Esophagus muscularis mucosa (tissue), 4 donors: ENCODE measurements at regions not wholly inside any gene's neighbourhood (a gene's known extent, or its start where the extent isn't known, plus 50 kb on each side); places are given as distances from the start of the nearest gene placed in this dataset.

Experiments
- DNase-seq: peaks from one replicate; pipeline ENCODE4 v3.0.0-alpha.2; 2017; ENCODE audit errors: extremely low spot score
- H3K27ac ChIP-seq, 4 donors: fragments of 200-600 bp; sonication (generic); replicated peaks in 1 of 4; 1 replicate in 3 of 4; 2 replicates in 1 of 4; pipeline ENCODE4 v1.5.1; 2016 to 2019; ENCODE audit warnings: mild to moderate bottlenecking in 1 of 4
- H3K27me3 ChIP-seq, 4 donors: fragments of 200-600 bp; sonication (generic); one replicate each; pipeline versions ENCODE4 v1.5.1 to v1.6.0; 2016 to 2019
- H3K36me3 ChIP-seq, 4 donors: fragments of 200-600 bp; sonication (generic); one replicate each; pipeline ENCODE4 v1.5.1; 2016 to 2019
- H3K4me1 ChIP-seq, 4 donors: fragments of 200-600 bp; sonication (generic); one replicate each; pipeline ENCODE4 v1.5.1; 2016 to 2019
- H3K4me3 ChIP-seq, 4 donors: fragments of 200-600 bp; sonication (generic); 1 replicate in 2 of 4; 2 replicates in 2 of 4; pipeline ENCODE4 v1.5.1; 2016 to 2019; ENCODE audit warnings: mild to moderate bottlenecking in 4 of 4, moderate library complexity in 1 of 4
- H3K9me3 ChIP-seq, 4 donors: fragments of 200-600 bp; sonication (generic); 1 replicate in 3 of 4; 2 replicates in 1 of 4; pipeline ENCODE4 v1.5.1; 2016 to 2019
- EP300 ChIP-seq: sonication (generic); formaldehyde crosslinking; IDR thresholded peaks from one replicate; pipeline ENCODE4 v1.6.1; 2017; ENCODE audit warnings: antibody characterized with exemption
- POLR2A ChIP-seq: fragments of 450-650 bp; IDR thresholded peaks from one replicate; pipeline ENCODE4 v1.6.1; 2017; ENCODE audit warnings: antibody characterized with exemption, moderate library complexity, mild to moderate bottlenecking, low read depth
- POLR2AphosphoS5 ChIP-seq, 2 donors: sonication (generic); formaldehyde crosslinking; IDR thresholded peaks; one replicate each; pipeline ENCODE4 v1.6.1; 2017; ENCODE audit warnings: antibody characterized with exemption in 2 of 2
- WGBS: methylation state at CpG from one replicate; pipeline ENCODE4 v1.1.5; 2018; 5-methylcytosine and 5-hydroxymethylcytosine counted together
- intact Hi-C: fragments of 100-400 bp; cut with DNase I; formaldehyde crosslinking; loops from one replicate; pipeline ENCODE4 v1.15.1; 2023
- TF ChIP-seq, protein P1 (sequence below), 3 experiments: fragments of 200-600 bp in 2 of 3; fragments of 450-650 bp in 1 of 3; sonication (generic) in 2 of 3; IDR thresholded peaks; one replicate each; pipeline ENCODE4 v1.5.1; 2017 to 2019; ENCODE audit warnings: antibody characterized with exemption in 3 of 3, mild to moderate bottlenecking in 2 of 3, moderate library complexity in 1 of 3

DNA sequence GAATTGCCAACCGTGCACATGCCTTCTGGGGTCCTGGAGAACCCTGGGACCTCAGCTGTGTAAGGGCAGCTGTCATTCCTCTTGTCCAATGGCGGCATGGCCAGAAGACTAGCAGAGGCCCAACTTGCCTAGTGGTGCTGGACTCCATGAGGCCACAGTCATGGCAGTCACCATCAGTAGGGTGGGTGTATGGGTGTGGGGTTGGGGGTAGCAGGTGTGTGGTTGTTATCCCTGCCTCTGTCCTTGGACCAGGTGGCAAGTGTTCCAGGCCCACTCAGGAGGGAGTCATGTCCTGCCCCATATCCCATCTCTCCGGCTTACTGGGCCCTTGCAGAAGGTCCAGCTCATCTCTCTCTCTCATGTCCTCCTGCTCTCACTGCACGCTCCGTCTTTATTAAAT is 1596.2 kb downstream of the MRPL39 start:
- 83% methylated on average over 4 of the region's 5 CpGs for WGBS
- Histone ChIP-seq H3K4me3 (no peak overlapping the region), H3K27me3 (no peaks in the 10 kb centered on the region), H3K27ac (no peak overlapping the region), H3K9me3 (no peaks in the 10 kb centered on the region), H3K4me1 (no peaks in the 10 kb centered on the region), H3K36me3 (no peaks in the 10 kb centered on the region)
- intact Hi-C loops, result no loop called here
- TF ChIP-seq, protein P1, sequence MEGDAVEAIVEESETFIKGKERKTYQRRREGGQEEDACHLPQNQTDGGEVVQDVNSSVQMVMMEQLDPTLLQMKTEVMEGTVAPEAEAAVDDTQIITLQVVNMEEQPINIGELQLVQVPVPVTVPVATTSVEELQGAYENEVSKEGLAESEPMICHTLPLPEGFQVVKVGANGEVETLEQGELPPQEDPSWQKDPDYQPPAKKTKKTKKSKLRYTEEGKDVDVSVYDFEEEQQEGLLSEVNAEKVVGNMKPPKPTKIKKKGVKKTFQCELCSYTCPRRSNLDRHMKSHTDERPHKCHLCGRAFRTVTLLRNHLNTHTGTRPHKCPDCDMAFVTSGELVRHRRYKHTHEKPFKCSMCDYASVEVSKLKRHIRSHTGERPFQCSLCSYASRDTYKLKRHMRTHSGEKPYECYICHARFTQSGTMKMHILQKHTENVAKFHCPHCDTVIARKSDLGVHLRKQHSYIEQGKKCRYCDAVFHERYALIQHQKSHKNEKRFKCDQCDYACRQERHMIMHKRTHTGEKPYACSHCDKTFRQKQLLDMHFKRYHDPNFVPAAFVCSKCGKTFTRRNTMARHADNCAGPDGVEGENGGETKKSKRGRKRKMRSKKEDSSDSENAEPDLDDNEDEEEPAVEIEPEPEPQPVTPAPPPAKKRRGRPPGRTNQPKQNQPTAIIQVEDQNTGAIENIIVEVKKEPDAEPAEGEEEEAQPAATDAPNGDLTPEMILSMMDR (IDR thresholded peaks at IDR 0.05), result no peak
- TF ChIP-seq POLR2A (no peak), POLR2AphosphoS5 (IDR thresholded peaks at IDR 0.05) (no peak), EP300 (no peak)
- no peak for DNase-seq

DNA sequence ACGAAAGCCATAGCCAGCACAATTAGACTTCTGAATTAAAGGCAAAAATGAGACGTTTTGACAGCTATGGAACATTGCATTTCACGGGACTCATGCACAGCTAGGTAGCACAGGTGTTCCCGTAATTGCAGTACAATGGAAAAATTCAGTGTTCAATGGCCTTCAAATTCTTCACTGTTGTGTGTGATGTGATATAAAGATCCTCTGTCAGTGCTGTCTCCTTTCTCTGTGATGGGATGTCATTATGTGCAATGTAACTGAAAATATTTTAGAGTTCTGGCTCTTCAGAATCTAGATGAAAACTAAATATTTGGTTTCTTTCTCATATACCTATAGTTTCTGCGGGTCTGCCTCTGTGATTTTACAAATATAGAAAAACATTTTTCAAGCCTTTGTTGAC is 1599.7 kb downstream of the MRPL39 start:
- 52% methylated on average over 5 of the region's 5 CpGs for WGBS
- intact Hi-C loops, result no loop called here
- TF ChIP-seq, protein P1 (IDR thresholded peaks at IDR 0.05), result no peak
- TF ChIP-seq EP300, result no peak
- no peak for TF ChIP-seq POLR2AphosphoS5 (IDR thresholded peaks at IDR 0.05)
- TF ChIP-seq POLR2A, result no peak

DNA sequence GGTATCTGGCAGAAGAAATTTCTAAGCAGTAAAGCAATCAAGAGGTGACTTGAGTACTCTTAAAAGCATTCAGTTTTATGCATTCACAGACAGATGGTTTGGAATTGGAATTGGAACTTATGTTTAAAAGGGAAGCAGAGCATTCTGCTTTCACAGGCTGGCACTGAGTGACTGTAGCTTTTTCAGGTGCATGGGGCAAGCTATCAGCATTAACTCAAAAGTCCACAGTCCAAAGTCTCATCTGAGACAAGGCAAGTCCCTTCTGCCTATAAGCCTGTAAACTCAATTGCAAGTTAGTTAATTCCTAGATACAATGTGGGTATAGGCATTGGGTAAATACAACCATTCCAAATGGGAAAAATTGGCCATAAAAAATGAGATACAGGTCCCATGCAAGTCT is 1620.3 kb downstream of the MRPL39 start:
- no peak for DNase-seq
- TF ChIP-seq EP300 (no peak), POLR2A (no peak), POLR2AphosphoS5 (IDR thresholded peaks at IDR 0.05) (no peak)
- TF ChIP-seq, protein P1 (IDR thresholded peaks at IDR 0.05), result no peak
- no peaks in the 10 kb centered on the region for H3K36me3 ChIP-seq
- no peak overlapping the region for H3K27ac ChIP-seq
- no peaks in the 10 kb centered on the region for H3K9me3 ChIP-seq
- intact Hi-C loops, result no loop called here
- no peak overlapping the region for H3K4me3 ChIP-seq
- H3K4me1 ChIP-seq, result no peaks in the 10 kb centered on the region
- H3K27me3 ChIP-seq, result no peaks in the 10 kb centered on the region

More for the DNA sequence above, 1599.7 kb downstream of the MRPL39 start:
- no peaks in the 10 kb centered on the region for H3K36me3 ChIP-seq
- H3K27me3 ChIP-seq, result no peaks in the 10 kb centered on the region
- DNase-seq, result no peak
- no peak overlapping the region for H3K27ac ChIP-seq
- H3K4me1 ChIP-seq, result no peaks in the 10 kb centered on the region
- no peaks in the 10 kb centered on the region for H3K9me3 ChIP-seq
- H3K4me3 ChIP-seq, result no peak overlapping the region

DNA sequence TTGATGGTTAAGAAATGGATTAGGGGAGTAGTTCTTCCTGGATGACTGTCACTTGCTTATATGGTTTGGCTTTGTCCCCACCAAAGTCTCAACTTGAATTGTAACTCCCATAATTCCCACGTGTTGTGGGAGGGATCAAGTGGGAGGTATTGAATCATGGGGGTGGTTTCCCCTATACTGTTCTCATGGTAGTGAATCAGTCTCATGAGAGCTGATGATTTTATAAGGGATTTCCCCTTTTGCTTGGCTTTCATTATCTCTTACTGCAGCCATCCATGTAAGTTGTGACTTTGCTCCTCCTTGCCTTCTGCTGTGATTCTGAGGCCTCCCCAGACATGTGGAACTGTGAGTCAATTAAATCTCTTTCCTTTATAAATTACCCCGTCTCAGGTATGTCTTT is 1621.1 kb downstream of the MRPL39 start:
- H3K36me3 ChIP-seq, result no peaks in the 10 kb centered on the region
- TF ChIP-seq POLR2AphosphoS5 (IDR thresholded peaks at IDR 0.05), result no peak
- H3K9me3 ChIP-seq, result no peaks in the 10 kb centered on the region
- intact Hi-C loops, result no loop called here
- H3K27me3 ChIP-seq, result no peaks in the 10 kb centered on the region
- H3K4me1 ChIP-seq, result no peaks in the 10 kb centered on the region
- 66% methylated on average over 2 of the region's 2 CpGs for WGBS
- H3K4me3 ChIP-seq, result no peak overlapping the region
- no peak for DNase-seq
- H3K27ac ChIP-seq, result no peak overlapping the region

DNA sequence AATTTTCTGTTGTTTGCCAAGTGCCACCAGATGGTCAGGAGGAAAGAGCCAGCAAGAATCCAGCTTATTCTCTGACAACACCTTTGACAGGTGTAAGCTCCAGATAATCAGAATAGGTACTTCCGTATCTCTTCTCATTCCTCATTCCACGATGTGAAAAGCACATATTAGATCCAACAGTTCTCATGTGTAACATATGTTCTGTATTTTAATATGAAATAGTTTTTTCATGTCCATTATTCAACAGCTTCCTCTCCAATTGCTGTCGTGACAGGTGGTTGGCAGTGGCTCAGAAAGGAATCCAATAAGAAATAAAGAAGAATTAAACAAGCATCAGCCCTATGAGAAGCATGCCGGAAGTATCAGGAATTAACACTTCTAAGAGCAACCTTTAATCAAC is 1624.7 kb downstream of the MRPL39 start:
- WGBS, result 56% methylated on average over 4 of the region's 4 CpGs
- intact Hi-C loops, result no loop called here

More for the DNA sequence above, 1624.7 kb downstream of the MRPL39 start:
- DNase-seq, result no peak
- H3K4me1 ChIP-seq, result no peaks in the 10 kb centered on the region
- H3K36me3 ChIP-seq, result no peaks in the 10 kb centered on the region
- H3K4me3 ChIP-seq, result no peak overlapping the region
- no peak for TF ChIP-seq POLR2AphosphoS5 (IDR thresholded peaks at IDR 0.05)
- TF ChIP-seq POLR2A, result no peak
- TF ChIP-seq, protein P1 (IDR thresholded peaks at IDR 0.05), result no peak
- TF ChIP-seq EP300, result no peak
- H3K27ac ChIP-seq, result no peak overlapping the region
- H3K9me3 ChIP-seq, result no peaks in the 10 kb centered on the region
- H3K27me3 ChIP-seq, result no peaks in the 10 kb centered on the region
